Astrocyte (in vitro differentiated cells and primary cell): ENCODE measurements at regions not wholly inside any gene's neighbourhood (a gene's known extent, or its start where the extent isn't known, plus 50 kb on each side); places are given as distances from the start of the nearest gene placed in this dataset.

Experiments used
- DNase-seq: peaks from one replicate; pipeline ENCODE4 v3.0.0-alpha.2; 2010; ENCODE audit warnings: low read depth
- FAIRE-seq: peaks from 2 replicates; lab custom pipeline; 2011; peaks lifted over from hg19 to GRCh38; lab: Jason Lieb, UNC
- H2AFZ ChIP-seq: 2 replicates; pipeline ENCODE4 v1.6.0; 2012; ENCODE audit warnings: low read depth, low read length, inconsistent platforms
- H3K27ac ChIP-seq: 2 replicates; pipeline ENCODE4 v1.5.1; 2011; ENCODE audit warnings: low read depth, low read length, inconsistent platforms
- H3K27me3 ChIP-seq: 2 replicates; pipeline ENCODE4 v1.6.0; 2011; ENCODE audit warnings: low read length, inconsistent platforms; ENCODE audit not compliant: insufficient read depth
- H3K36me3 ChIP-seq: 2 replicates; pipeline ENCODE4 v1.5.1; 2011; ENCODE audit warnings: low read length, inconsistent platforms; ENCODE audit not compliant: insufficient read depth
- H3K4me1 ChIP-seq: 2 replicates; pipeline ENCODE4 v1.5.1; 2011; ENCODE audit warnings: low read length, inconsistent platforms; ENCODE audit not compliant: insufficient read depth
- H3K4me2 ChIP-seq: 2 replicates; pipeline ENCODE4 v1.6.0; 2012; ENCODE audit warnings: low read length, inconsistent platforms
- H3K4me3 ChIP-seq: 2 replicates; pipeline ENCODE4 v1.5.1; 2011; ENCODE audit warnings: low read depth, mild to moderate bottlenecking, low read length, inconsistent platforms; ENCODE audit not compliant: insufficient read depth
- H3K79me2 ChIP-seq: 2 replicates; pipeline ENCODE4 v1.6.0; 2012; ENCODE audit warnings: mild to moderate bottlenecking, low read length, inconsistent platforms; ENCODE audit not compliant: insufficient read depth
- H3K9ac ChIP-seq: 2 replicates; pipeline ENCODE4 v1.6.0; 2012; ENCODE audit warnings: mild to moderate bottlenecking, low read length, inconsistent platforms
- H3K9me3 ChIP-seq: 2 replicates; pipeline ENCODE4 v1.5.1; 2012; ENCODE audit warnings: low read depth, mild to moderate bottlenecking, low read length, inconsistent platforms; ENCODE audit not compliant: insufficient read depth
- H4K20me1 ChIP-seq: 2 replicates; pipeline ENCODE4 v1.6.0; 2012; ENCODE audit warnings: low read length, inconsistent platforms; ENCODE audit not compliant: insufficient read depth
- H3K27ac Mint-ChIP-seq: one replicate; pipeline ENCODE4 v1.8.0; 2021; ENCODE audit warnings: mild to moderate bottlenecking, mixed read lengths; ENCODE audit not compliant: unreplicated experiment
- H3K27me3 Mint-ChIP-seq: one replicate; pipeline ENCODE4 v1.8.0; 2021; ENCODE audit warnings: low read depth, mixed read lengths; ENCODE audit not compliant: unreplicated experiment
- H3K36me3 Mint-ChIP-seq: one replicate; pipeline ENCODE4 v1.8.0; 2021; ENCODE audit warnings: low read depth, mixed read lengths; ENCODE audit not compliant: unreplicated experiment
- H3K4me1 Mint-ChIP-seq: one replicate; pipeline ENCODE4 v1.8.0; 2021; ENCODE audit warnings: low read depth, mixed read lengths; ENCODE audit not compliant: unreplicated experiment
- H3K4me3 Mint-ChIP-seq: one replicate; pipeline ENCODE4 v1.8.0; 2021; ENCODE audit warnings: mild to moderate bottlenecking, moderate library complexity, mixed read lengths; ENCODE audit not compliant: unreplicated experiment
- H3K9me3 Mint-ChIP-seq: one replicate; pipeline ENCODE4 v1.8.0; 2021; ENCODE audit warnings: mild to moderate bottlenecking, mixed read lengths; ENCODE audit not compliant: unreplicated experiment
- EZH2 ChIP-seq: IDR thresholded peaks from 2 replicates; pipeline ENCODE4 v1.6.1; 2012; ENCODE audit warnings: mild to moderate bottlenecking, low read length, inconsistent platforms; ENCODE audit not compliant: insufficient read depth
- TF ChIP-seq, protein P1 (sequence below): IDR thresholded peaks from 2 replicates; pipeline ENCODE4 v1.5.1; 2011; ENCODE audit warnings: low read depth, mild to moderate bottlenecking, inconsistent platforms, low read length, moderate library complexity; ENCODE audit not compliant: insufficient read depth

DNA sequence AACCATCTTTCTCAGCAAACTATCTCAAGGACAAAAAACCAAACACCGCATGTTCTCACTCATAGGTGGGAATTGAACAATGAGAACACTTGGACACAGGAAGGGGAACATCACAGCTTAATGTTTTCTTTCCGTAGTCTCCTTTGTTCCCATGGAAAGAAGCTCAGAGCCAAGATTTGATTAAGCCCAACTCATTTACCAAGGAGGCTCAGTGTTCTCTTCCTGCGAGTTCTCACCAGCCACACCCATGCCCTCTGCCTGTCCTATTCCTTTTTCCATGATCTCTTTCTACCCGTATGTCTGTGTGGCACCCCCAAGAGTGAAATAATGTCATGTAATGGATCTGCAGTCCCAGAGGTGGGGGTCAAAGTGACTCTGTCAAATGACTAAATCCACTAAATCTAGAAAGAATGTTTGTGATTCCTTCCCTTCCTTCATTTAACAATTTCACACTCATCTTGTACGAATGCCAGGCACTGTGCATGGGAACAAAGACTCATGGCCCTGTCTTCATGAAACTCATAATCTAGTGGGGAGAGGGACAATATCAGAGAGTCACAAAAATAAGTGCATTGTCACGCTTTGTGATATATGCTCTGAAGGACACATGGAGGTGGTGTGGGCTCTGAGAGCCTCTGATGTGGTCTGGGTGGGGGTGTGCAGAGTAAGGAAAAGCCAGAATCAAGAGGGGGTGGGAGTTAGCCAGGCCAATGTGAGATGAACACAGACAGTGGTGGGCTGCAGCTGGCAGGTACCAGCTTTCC is 292.1 kb downstream of the CDC5L start:
- TF ChIP-seq, protein P1, sequence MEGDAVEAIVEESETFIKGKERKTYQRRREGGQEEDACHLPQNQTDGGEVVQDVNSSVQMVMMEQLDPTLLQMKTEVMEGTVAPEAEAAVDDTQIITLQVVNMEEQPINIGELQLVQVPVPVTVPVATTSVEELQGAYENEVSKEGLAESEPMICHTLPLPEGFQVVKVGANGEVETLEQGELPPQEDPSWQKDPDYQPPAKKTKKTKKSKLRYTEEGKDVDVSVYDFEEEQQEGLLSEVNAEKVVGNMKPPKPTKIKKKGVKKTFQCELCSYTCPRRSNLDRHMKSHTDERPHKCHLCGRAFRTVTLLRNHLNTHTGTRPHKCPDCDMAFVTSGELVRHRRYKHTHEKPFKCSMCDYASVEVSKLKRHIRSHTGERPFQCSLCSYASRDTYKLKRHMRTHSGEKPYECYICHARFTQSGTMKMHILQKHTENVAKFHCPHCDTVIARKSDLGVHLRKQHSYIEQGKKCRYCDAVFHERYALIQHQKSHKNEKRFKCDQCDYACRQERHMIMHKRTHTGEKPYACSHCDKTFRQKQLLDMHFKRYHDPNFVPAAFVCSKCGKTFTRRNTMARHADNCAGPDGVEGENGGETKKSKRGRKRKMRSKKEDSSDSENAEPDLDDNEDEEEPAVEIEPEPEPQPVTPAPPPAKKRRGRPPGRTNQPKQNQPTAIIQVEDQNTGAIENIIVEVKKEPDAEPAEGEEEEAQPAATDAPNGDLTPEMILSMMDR, result no peak
- no peak for TF ChIP-seq EZH2
- Histone ChIP-seq H3K9me3 (no peaks in the 10 kb centered on the region), H3K4me3 (no peak overlapping the region), H3K27me3 (peaks cover 15% of the 10 kb centered on the region), H3K36me3 (no peaks in the 10 kb centered on the region), H3K27ac (no peak overlapping the region), H2AFZ (no peak overlapping the region), H4K20me1 (no peaks in the 10 kb centered on the region), H3K9ac (no peak overlapping the region), H3K79me2 (no peaks in the 10 kb centered on the region), H3K4me1 (peaks cover 12% of the 10 kb centered on the region), H3K4me2 (no peak overlapping the region)
- Mint-ChIP-seq H3K4me1 (peaks cover 27% of the 10 kb centered on the region), H3K27ac (peak overlapping the region; percentile 16), H3K4me3 (no peak overlapping the region), H3K27me3 (no peaks in the 10 kb centered on the region), H3K9me3 (peaks cover 1% of the 10 kb centered on the region), H3K36me3 (no peaks in the 10 kb centered on the region)
- DNase-seq, result no peak
- no peak for FAIRE-seq

DNA sequence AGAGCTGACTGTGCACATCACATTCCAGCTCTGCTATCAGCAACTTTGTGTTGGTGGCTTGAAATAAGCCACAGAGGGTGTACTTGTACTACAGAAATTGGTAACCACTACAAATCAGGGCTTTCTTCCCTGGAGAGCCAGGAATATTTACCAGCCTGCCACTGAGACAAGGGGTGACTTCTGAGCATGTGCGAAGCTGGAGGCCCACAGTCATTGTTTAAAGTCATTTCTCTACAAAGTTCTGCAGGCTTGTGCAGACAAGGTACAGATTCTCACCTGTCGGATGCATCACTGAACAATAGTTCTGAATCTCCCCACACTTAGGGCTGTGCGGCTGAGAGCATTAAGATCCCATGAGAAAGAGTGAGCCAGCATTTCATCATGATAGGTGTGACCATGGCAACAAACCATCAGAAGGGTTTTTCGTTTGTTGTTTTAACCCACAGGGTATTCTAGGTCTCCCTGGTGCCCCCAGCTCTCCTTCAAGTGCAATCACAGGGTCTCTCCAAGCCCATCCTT is 292.8 kb downstream of the CDC5L start:
- Histone ChIP-seq H3K9ac (no peak overlapping the region), H3K36me3 (no peaks in the 10 kb centered on the region), H4K20me1 (no peaks in the 10 kb centered on the region), H2AFZ (no peak overlapping the region), H3K9me3 (no peaks in the 10 kb centered on the region), H3K27me3 (peaks cover 15% of the 10 kb centered on the region), H3K4me3 (no peak overlapping the region), H3K4me1 (peaks cover 12% of the 10 kb centered on the region), H3K79me2 (no peaks in the 10 kb centered on the region), H3K4me2 (no peak overlapping the region), H3K27ac (no peak overlapping the region)
- Mint-ChIP-seq H3K4me3 (peak overlapping the region; percentile 2), H3K27ac (peak overlapping the region; percentile 95), H3K9me3 (peaks cover 1% of the 10 kb centered on the region), H3K36me3 (no peaks in the 10 kb centered on the region), H3K4me1 (peaks cover 27% of the 10 kb centered on the region), H3K27me3 (no peaks in the 10 kb centered on the region)
- no peak for DNase-seq
- no peak for FAIRE-seq
- no peak for TF ChIP-seq EZH2
- TF ChIP-seq, protein P1, result no peak

DNA sequence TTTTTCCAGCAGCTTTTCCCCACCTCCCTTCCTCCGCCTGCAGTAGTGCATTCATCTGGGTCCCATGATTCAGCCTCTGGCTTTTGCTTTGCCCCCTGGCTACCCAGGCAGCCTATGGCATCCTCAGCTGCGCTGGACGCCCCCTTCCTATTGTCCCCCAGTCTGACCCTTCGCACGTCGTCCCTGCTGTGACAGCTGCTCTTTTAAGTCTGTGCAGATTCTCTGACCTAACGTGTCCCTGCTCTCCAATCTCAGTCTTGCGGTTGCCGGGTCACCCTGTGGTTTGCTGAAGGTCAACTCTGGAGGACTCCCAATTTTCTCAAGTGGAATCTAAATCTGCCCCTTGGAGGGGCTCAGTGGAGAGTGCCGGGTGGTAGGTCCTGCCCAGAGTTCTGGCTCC is 294.3 kb downstream of the CDC5L start:
- Histone ChIP-seq H3K4me3 (no peak overlapping the region), H3K4me2 (peak overlapping the region; percentile 51), H3K9ac (no peak overlapping the region), H2AFZ (no peak overlapping the region), H3K79me2 (no peaks in the 10 kb centered on the region), H3K27me3 (peaks cover 15% of the 10 kb centered on the region), H3K36me3 (no peaks in the 10 kb centered on the region), H3K4me1 (peaks cover 11% of the 10 kb centered on the region), H3K27ac (no peak overlapping the region), H3K9me3 (no peaks in the 10 kb centered on the region), H4K20me1 (no peaks in the 10 kb centered on the region)
- peaks cover 25% of the 10 kb centered on the region for H3K4me1 Mint-ChIP-seq
- DNase-seq (peak; percentile 73), FAIRE-seq (no peak)
- no peaks in the 10 kb centered on the region for H3K36me3 Mint-ChIP-seq
- no peaks in the 10 kb centered on the region for H3K27me3 Mint-ChIP-seq
- H3K27ac Mint-ChIP-seq, result peak overlapping the region; percentile 49
- peaks cover 1% of the 10 kb centered on the region for H3K9me3 Mint-ChIP-seq
- no peak for TF ChIP-seq EZH2
- TF ChIP-seq, protein P1, result no peak
- H3K4me3 Mint-ChIP-seq, result no peak overlapping the region
